Spinal cord (tissue), 9 donors: ENCODE measurements at regions not wholly inside any gene's neighbourhood (a gene's known extent, or its start where the extent isn't known, plus 50 kb on each side); places are given as distances from the start of the nearest gene placed in this dataset.

ENCODE experiments used
- DNase-seq, 6 donors: peaks; one replicate each; pipeline versions ENCODE4 v3.0.0 to v3.0.0-alpha.2; 2013 to 2015; ENCODE audit warnings: low spot score in 6 of 6, low read depth in 4 of 6
- H3K27ac ChIP-seq: one replicate; pipeline ENCODE4 v1.5.1; 2013; ENCODE audit warnings: low read depth, low read length, control low read depth
- H3K27me3 ChIP-seq: one replicate; pipeline ENCODE4 v1.6.1; 2013; ENCODE audit warnings: low read length; ENCODE audit not compliant: control insufficient read depth, insufficient read depth
- H3K36me3 ChIP-seq: one replicate; pipeline ENCODE4 v1.6.1; 2013; ENCODE audit warnings: low read length; ENCODE audit not compliant: control insufficient read depth, insufficient read depth
- H3K4me1 ChIP-seq: one replicate; pipeline ENCODE4 v1.6.1; 2013; ENCODE audit warnings: low read length; ENCODE audit not compliant: control insufficient read depth, insufficient read depth
- H3K4me3 ChIP-seq: one replicate; pipeline ENCODE4 v1.5.1; 2013; ENCODE audit warnings: low read depth, low read length, control low read depth
- H3K9me3 ChIP-seq: one replicate; pipeline ENCODE4 v1.6.1; 2013; ENCODE audit warnings: low read length; ENCODE audit not compliant: control insufficient read depth, insufficient read depth
- WGBS: methylation state at CpG from one replicate; pipeline ENCODE4 v1.1.5; 2013; ENCODE audit warnings: missing lambda C conversion rate; ENCODE audit not compliant: insufficient coverage; 5-methylcytosine and 5-hydroxymethylcytosine counted together
- donor health status: healthy.

DNA sequence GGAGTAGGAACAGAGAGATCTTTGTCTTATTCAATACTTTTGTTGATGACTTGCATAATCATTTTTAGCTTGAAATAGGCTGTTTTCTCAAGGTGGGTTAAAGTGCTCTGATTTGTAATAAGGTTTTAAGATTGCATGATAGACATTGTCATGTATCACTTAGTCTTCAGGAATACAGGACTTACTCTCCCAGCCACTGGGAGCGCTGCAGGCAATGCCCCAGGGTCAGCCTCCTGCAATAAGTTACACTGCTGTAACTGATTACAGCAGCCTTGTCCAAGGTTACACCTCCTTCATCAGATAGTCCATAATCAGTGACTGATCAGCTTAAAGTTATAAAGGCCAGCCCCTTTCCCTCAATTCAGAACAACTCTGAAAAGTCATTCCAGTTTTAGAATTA lies 218.6 kb downstream of the ESM1 start:
- H3K4me1 ChIP-seq = no peaks in the 10 kb centered on the region
- H3K27me3 ChIP-seq = no peaks in the 10 kb centered on the region
- 100% methylated on average over 1 of the region's 1 CpG for WGBS
- H3K4me3 ChIP-seq = no peak overlapping the region
- H3K9me3 ChIP-seq = peaks cover 2% of the 10 kb centered on the region
- no peak overlapping the region for H3K27ac ChIP-seq
- H3K36me3 ChIP-seq = no peaks in the 10 kb centered on the region
- DNase-seq = no peak

DNA sequence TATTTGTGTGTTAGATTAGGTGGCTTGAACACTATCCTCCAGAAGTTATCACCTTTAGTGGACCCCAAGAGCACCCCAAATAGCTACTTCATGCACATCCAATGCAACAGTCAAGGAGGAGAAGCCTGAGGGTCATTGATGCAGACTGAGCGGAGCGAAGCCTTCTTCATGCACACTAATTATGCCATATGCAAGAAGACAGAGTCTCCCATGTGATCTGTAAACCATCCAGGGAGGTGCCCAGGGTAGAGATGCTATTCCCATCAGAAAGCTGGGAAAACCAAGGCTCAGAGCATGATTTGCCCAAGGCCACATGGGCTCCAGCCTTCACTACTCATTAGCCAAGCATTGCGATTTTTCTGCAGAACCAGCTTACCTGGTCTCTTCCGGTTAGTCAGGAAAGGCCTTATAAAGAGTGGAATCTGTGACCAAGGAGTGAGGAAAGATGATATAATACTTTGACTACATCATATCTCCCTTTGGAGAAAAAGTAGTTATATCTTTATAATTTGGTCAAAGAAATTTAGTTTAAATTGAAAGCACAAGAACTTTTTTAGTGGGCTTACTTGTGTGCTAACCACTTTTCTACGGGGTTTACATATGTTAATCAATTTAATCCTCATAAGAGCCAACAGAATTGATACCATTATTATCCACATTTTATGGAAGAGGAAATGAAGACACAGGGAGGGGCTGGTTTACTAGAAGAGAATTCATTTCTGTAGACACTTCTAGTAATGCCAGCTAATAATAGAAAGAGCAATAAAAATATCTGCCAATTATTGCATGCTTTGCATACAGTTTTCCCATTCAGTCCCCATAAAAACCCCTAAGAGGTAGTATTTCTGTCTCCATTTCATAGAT lies 220.0 kb downstream of the ESM1 start:
- Histone ChIP-seq H3K27ac (no peak overlapping the region), H3K27me3 (no peaks in the 10 kb centered on the region), H3K36me3 (no peaks in the 10 kb centered on the region), H3K4me3 (no peak overlapping the region), H3K4me1 (no peaks in the 10 kb centered on the region), H3K9me3 (peaks cover 2% of the 10 kb centered on the region)
- DNase-seq = no peak
- 86% methylated on average over 1 of the region's 5 CpGs for WGBS

DNA sequence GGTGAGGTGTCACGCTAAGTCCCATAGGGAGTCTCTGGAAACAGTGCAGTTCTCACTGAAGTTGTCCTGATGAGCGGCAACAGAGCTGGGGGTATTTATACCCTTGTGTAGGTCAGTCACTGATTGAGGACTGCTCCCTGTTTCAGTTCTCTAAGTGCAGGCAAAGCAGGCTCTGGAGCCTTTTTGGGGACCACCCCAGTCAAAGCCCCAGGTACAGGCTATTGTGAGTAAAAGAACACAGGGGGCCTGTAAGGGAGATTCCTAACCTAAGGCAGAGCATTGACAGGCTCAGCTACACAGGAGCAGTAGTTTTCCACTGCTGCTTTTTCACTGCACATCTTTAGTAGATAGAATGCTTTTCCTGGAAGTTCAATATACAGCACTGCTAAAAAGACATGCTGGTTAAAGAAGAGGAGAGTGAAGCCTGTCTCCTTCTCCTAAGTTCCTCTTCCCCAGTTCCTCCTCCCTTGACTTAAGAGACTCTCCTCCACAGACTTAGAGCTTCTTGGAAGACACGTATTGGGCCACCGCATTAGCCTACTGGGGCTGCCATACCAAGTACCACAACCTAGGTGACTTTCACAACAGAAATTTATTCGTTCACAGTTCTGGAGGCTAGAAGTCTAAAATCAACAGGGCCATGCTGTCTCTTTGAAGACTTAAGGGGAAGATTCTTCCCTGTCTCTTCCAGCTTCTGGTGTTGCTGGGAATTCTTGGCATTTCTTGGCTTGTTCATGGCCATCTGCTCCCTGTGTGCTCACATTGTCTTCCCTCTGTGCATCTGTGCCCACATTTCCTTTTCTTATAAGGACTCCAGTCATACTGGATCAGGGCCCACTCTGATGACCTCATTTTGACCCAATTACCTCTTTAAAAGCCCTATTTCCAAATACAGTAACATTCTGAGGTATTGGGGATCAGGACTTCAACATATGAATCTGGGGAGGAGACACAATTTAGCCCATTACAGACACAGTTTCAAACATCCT lies 221.0 kb downstream of the ESM1 start:
- Histone ChIP-seq H3K4me1 (no peaks in the 10 kb centered on the region), H3K27me3 (no peaks in the 10 kb centered on the region), H3K36me3 (no peaks in the 10 kb centered on the region), H3K4me3 (no peak overlapping the region), H3K27ac (no peak overlapping the region), H3K9me3 (peaks cover 2% of the 10 kb centered on the region)
- WGBS = 94% methylated on average over 4 of the region's 5 CpGs
- DNase-seq = no peak

DNA sequence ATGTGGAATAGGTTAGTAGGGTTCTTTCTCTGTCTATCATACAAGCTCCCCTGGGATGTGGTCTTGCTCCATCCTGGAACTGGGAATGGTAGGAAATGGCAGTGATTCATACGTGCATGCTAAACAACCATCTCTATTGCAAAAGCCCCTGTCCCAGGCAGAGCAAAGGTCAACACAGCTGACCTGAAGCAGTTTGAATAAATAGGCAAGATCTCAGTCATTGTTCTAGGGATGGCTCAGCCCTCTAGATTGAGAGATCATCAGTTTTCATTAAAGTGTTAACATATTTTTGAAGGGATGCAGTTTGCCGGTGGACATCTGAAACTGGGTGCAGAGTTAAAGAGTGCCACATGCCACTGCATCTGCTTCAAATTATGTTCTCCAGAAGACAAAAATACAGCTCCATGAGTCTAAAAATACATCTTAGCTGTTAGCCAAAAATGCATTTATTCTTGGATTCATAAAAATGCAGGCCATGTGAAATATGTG lies 224.1 kb downstream of the ESM1 start:
- Histone ChIP-seq H3K4me3 (no peak overlapping the region), H3K9me3 (peaks cover 2% of the 10 kb centered on the region), H3K27me3 (no peaks in the 10 kb centered on the region), H3K27ac (no peak overlapping the region), H3K36me3 (no peaks in the 10 kb centered on the region), H3K4me1 (no peaks in the 10 kb centered on the region)
- WGBS = no CpG with 5 or more reads among the region's 2 CpGs
- no peak for DNase-seq

DNA sequence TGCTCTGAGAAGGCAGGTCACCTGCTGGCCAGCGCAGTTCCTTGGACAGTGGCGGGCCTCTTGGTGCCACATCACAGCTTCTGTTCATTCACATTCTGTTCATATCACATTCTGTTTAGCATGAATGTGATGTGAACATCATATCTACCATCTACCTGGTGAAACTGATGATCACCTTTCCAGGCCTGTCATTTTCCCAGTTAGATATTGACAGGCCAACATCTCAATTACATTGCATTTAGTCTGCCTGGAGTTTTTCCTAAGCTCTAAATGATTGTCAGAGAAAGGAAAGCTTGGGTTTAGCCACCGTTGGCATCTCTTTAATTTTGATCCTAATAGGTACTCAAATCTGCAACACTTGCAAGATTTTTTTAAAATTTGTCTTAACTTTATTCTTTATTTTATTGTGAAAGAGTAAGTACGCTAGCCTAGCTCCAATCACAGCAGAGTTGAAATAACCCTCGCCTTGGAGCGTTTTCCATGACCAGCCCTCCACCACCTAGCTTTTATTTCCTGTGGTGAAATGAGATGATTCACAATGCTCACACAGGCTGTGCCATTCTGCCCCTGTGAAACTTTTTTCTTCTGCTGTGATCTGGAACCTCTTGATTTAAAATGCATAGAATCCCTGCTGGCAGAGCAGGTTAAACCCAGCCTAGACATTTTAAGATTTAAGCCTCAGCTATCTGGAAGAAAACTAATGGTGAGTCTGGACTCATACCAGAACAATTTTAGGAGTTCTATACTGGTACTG lies 225.0 kb downstream of the ESM1 start:
- DNase-seq = no peak
- Histone ChIP-seq H3K27me3 (no peaks in the 10 kb centered on the region), H3K4me1 (no peaks in the 10 kb centered on the region), H3K36me3 (no peaks in the 10 kb centered on the region), H3K27ac (no peak overlapping the region), H3K9me3 (peaks cover 2% of the 10 kb centered on the region), H3K4me3 (no peak overlapping the region)
- WGBS = 82% methylated on average over 3 of the region's 6 CpGs

DNA sequence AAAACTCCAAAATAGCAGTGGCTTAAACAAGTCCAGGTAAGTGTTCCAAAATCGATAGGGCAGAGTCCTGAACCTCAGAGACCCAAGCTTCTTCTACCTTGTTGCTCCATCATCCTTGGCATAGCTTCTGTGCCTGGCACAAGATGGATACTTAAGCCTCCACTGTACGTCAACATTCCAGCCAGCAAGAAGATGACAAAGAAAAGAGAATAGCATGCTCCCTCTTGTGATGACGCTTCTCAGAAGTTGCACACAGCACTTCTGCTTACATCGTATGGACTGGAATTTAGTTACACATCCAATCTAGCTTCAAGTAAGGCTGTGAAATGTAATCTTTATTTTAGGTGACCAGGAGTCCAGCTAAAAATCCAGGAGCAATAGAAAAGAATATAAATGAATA lies 227.4 kb downstream of the ESM1 start:
- H3K4me3 ChIP-seq = no peak overlapping the region

DNA sequence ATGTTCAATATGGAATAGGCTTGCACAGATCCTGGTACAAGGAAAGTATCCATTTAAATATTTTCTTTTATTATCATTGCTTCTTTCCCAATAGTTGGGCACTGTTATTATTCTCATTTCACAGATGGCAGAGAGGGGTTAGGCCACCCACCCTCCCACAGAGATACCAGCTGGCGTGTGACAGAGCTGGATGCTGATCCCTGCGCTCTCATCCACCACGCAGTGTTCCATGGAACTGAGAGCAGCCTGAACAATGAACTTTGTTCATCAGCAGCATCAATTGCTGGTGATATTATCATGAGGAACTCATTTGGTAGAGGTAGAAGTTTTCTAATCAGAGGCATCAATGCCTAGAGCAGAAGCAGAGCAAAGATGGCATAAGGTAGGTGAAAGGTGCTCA lies 227.9 kb downstream of the ESM1 start:
- peak in 1 of 6 donors; percentile 46 for DNase-seq
- Histone ChIP-seq H3K27me3 (no peaks in the 10 kb centered on the region), H3K9me3 (no peaks in the 10 kb centered on the region), H3K27ac (no peak overlapping the region), H3K36me3 (no peaks in the 10 kb centered on the region), H3K4me1 (no peaks in the 10 kb centered on the region), H3K4me3 (no peak overlapping the region)
- WGBS = no CpG with 5 or more reads among the region's 3 CpGs

More for the DNA sequence above, 227.4 kb downstream of the ESM1 start:
- Histone ChIP-seq H3K36me3 (no peaks in the 10 kb centered on the region), H3K9me3 (no peaks in the 10 kb centered on the region), H3K27me3 (no peaks in the 10 kb centered on the region), H3K4me1 (no peaks in the 10 kb centered on the region), H3K27ac (no peak overlapping the region)
- WGBS = 91% methylated on average over 3 of the region's 4 CpGs
- DNase-seq = no peak

DNA sequence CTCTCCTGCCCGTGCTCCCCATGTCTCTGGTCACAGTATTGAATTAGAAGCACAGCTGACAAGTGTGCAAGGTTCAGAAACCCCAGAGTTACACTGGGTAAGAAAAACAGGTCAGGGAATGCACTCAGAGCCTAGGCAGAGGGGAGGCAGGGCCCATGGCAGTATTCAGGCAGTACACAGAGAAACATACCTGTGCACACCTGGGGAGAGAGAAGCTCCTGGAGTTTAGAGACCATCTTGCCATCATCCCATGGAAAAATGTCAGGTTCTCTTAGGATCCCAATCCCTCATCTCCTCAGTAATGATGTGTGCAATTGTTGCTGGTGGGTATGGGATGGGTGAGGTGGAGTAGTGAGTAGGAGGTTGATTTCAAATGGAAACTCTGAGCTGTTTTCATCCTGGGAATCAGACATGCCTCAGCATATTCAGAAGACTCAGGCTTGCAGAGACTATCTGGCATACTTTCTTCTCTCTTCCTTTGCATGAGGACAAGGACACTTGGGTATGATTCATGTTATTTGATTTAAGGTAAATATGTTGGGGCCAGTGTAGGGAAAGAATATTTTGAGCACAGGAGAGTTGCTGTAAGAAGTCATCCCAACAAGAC lies 228.5 kb downstream of the ESM1 start:
- H3K9me3 ChIP-seq = no peaks in the 10 kb centered on the region
- 78% methylated on average over 1 of the region's 1 CpG for WGBS
- no peaks in the 10 kb centered on the region for H3K27me3 ChIP-seq
- DNase-seq = no peak
- no peaks in the 10 kb centered on the region for H3K36me3 ChIP-seq
- H3K4me3 ChIP-seq = no peak overlapping the region
- H3K4me1 ChIP-seq = no peaks in the 10 kb centered on the region
- H3K27ac ChIP-seq = no peak overlapping the region

DNA sequence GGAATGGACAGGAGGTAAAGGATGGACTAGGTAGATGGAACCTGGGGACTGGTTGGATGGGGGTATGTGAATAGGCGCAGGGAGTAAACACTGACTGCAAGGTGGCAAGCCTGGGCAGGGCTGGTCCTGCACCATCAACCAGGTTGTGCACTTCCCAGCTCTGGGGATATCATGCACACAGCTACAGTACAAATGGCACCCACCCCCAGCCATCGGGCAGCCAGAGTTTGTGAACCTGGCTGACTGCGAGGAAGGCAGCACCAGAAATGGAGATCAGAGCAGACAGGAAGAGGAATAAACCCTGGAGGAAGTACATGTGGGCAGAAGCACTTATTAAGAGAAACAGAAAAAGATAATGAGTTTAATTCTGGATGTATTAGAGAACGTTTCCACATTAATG lies 229.1 kb downstream of the ESM1 start:
- H3K36me3 ChIP-seq = no peaks in the 10 kb centered on the region
- H3K27me3 ChIP-seq = no peaks in the 10 kb centered on the region
- H3K4me1 ChIP-seq = no peaks in the 10 kb centered on the region
- H3K4me3 ChIP-seq = no peak overlapping the region
- no peak overlapping the region for H3K27ac ChIP-seq
- 86% methylated on average over 2 of the region's 4 CpGs for WGBS
- DNase-seq = no peak
- no peaks in the 10 kb centered on the region for H3K9me3 ChIP-seq
